Natural killer cell (primary cell): ENCODE measurements at regions not wholly inside any gene's neighbourhood (a gene's known extent, or its start where the extent isn't known, plus 50 kb on each side); places are given as distances from the start of the nearest gene placed in this dataset.
A peak's percentile ranks its signal among the peaks of the same experiment; 100 is the strongest.

Experiments used
- ATAC-seq, 3 donors: fragments of 150-1000 bp in 2 of 3; fragments of 200-7000 bp in 1 of 3; cut with Tn5 transposase; 1 replicate in 1 of 3; 2 replicates in 2 of 3; pipeline ENCODE4 v1.10.0; 2021; ENCODE audit warnings: mild to moderate bottlenecking in 2 of 3, moderate library complexity in 2 of 3
- DNase-seq, 2 donors: peaks; one replicate each; pipeline versions ENCODE4 v3.0.0 to v3.0.0-alpha.2; 2013 to 2021; ENCODE audit warnings: mixed read lengths in 1 of 2
- H3K27ac ChIP-seq: one replicate; pipeline ENCODE4 v1.5.1; 2013; ENCODE audit warnings: mild to moderate bottlenecking, low read length
- H3K27me3 ChIP-seq: one replicate; pipeline ENCODE4 v1.6.1; 2013; ENCODE audit warnings: low read length; ENCODE audit not compliant: control insufficient read depth, insufficient read depth
- H3K36me3 ChIP-seq: one replicate; pipeline ENCODE4 v1.6.1; 2013; ENCODE audit warnings: low read length; ENCODE audit not compliant: control insufficient read depth, insufficient read depth
- H3K4me1 ChIP-seq: one replicate; pipeline ENCODE4 v1.6.1; 2013; ENCODE audit warnings: low read length; ENCODE audit not compliant: control insufficient read depth, insufficient read depth
- H3K4me3 ChIP-seq: one replicate; pipeline ENCODE4 v1.5.1; 2013; ENCODE audit warnings: low read length
- H3K9me3 ChIP-seq: one replicate; pipeline ENCODE4 v1.6.1; 2013; ENCODE audit warnings: low read length; ENCODE audit not compliant: control insufficient read depth, insufficient read depth
- H3K27ac Mint-ChIP-seq, 2 donors: one replicate each; pipeline ENCODE4 v1.8.0; 2022; ENCODE audit warnings: mild to moderate bottlenecking in 2 of 2, mixed read lengths in 2 of 2, moderate library complexity in 1 of 2
- H3K27me3 Mint-ChIP-seq, 2 donors: one replicate each; pipeline ENCODE4 v1.8.0; 2022; ENCODE audit warnings: low read depth in 2 of 2, mixed read lengths in 2 of 2
- H3K36me3 Mint-ChIP-seq: one replicate; pipeline ENCODE4 v1.8.0; 2022; ENCODE audit warnings: mixed read lengths
- H3K4me1 Mint-ChIP-seq, 2 donors: one replicate each; pipeline ENCODE4 v1.8.0; 2022; ENCODE audit warnings: mixed read lengths in 2 of 2
- H3K4me3 Mint-ChIP-seq: one replicate; pipeline ENCODE4 v1.8.0; 2022; ENCODE audit warnings: mild to moderate bottlenecking, moderate library complexity, mixed read lengths
- H3K9me3 Mint-ChIP-seq, 2 donors: one replicate each; pipeline ENCODE4 v1.8.0; 2022; ENCODE audit warnings: mixed read lengths in 2 of 2
- WGBS: methylation state at CpG from one replicate; pipeline ENCODE4 v1.1.7; 2013; ENCODE audit warnings: missing lambda C conversion rate; ENCODE audit not compliant: insufficient coverage; 5-methylcytosine and 5-hydroxymethylcytosine counted together
- intact Hi-C: fragments of 100-400 bp; cut with micrococcal nuclease; formaldehyde crosslinking; loops from one replicate; pipeline ENCODE4 v1.14.2; 2022
- TF ChIP-seq, protein P1 (sequence below): fragments of 200-600 bp; IDR thresholded peaks from one replicate; pipeline ENCODE4 v1.8.0; 2022; ENCODE audit warnings: antibody characterized with exemption

DNA sequence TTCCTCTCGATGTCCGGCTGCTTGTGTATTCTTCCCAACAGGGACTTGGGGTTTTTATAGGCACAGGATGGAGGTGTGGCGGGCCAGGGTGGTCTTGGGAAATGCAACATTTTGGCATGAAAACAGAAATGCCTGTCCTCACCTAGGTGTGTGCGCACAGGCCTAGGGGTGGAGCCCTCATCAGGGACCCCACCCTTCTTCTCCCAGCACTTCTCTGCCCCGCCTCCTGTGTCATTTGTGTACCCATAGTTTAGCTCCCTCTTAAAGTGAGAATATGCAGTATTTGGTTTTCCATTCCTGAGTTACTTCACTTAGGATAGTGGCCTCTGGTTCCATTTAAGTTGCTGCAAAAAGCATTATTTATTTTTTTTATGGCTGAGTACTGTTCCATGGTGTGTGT is 90.2 kb upstream of the ITGB1 start:
- H3K4me3 ChIP-seq, result no peak overlapping the region
- ATAC-seq (no peak), DNase-seq (no peak)
- no peaks in the 10 kb centered on the region for H3K27me3 ChIP-seq
- TF ChIP-seq, protein P1, sequence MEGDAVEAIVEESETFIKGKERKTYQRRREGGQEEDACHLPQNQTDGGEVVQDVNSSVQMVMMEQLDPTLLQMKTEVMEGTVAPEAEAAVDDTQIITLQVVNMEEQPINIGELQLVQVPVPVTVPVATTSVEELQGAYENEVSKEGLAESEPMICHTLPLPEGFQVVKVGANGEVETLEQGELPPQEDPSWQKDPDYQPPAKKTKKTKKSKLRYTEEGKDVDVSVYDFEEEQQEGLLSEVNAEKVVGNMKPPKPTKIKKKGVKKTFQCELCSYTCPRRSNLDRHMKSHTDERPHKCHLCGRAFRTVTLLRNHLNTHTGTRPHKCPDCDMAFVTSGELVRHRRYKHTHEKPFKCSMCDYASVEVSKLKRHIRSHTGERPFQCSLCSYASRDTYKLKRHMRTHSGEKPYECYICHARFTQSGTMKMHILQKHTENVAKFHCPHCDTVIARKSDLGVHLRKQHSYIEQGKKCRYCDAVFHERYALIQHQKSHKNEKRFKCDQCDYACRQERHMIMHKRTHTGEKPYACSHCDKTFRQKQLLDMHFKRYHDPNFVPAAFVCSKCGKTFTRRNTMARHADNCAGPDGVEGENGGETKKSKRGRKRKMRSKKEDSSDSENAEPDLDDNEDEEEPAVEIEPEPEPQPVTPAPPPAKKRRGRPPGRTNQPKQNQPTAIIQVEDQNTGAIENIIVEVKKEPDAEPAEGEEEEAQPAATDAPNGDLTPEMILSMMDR, result no peak
- WGBS, result 97% methylated on average over 4 of the region's 5 CpGs
- Mint-ChIP-seq H3K27me3 (no peaks in the 10 kb centered on the region), H3K9me3 (no peaks in the 10 kb centered on the region), H3K4me1 (peaks cover 31 to 34% of the 10 kb centered on the region in 2 donors), H3K4me3 (no peak overlapping the region), H3K27ac (no peak overlapping the region), H3K36me3 (no peaks in the 10 kb centered on the region)
- H3K27ac ChIP-seq, result no peak overlapping the region
- intact Hi-C loops, result loop anchor here (5.0 kb wide), 1 partner anchor 109 kb away; no protein-coding TSS in a partner anchor
- H3K4me1 ChIP-seq, result peaks cover 16% of the 10 kb centered on the region
- no peaks in the 10 kb centered on the region for H3K36me3 ChIP-seq
- H3K9me3 ChIP-seq, result no peaks in the 10 kb centered on the region

DNA sequence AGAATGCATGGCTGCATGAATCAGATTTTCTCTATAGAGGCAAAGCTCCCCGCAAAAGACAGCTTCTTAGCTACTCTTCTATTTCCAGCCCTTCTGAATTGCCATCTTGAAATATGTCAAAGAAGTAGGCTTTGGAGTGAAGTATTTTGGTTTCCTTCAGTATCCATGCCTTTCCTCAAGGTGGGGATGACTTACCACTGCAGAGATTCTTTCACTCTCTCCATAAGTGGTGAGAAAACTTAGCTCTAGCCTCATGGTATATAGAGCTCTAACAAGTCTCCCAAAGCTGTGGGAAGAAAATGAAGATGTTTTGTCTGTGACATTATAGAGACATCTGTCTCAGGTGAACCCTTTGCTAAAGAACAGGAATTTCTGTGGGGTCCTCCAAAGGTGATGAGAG is 89.6 kb upstream of the ITGB1 start:
- Histone ChIP-seq H3K27ac (no peak overlapping the region), H3K4me1 (peaks cover 16% of the 10 kb centered on the region), H3K36me3 (no peaks in the 10 kb centered on the region), H3K4me3 (no peak overlapping the region), H3K27me3 (no peaks in the 10 kb centered on the region), H3K9me3 (no peaks in the 10 kb centered on the region)
- Mint-ChIP-seq H3K9me3 (no peaks in the 10 kb centered on the region), H3K27ac (peak overlapping the region in 1 of 2 donors; percentile 56), H3K36me3 (no peaks in the 10 kb centered on the region), H3K27me3 (no peaks in the 10 kb centered on the region), H3K4me1 (peaks cover 31 to 34% of the 10 kb centered on the region in 2 donors), H3K4me3 (no peak overlapping the region)
- intact Hi-C loops, result loop anchor here (5.0 kb wide), 1 partner anchor 110 kb away; no protein-coding TSS in a partner anchor
- no peak for ATAC-seq
- TF ChIP-seq, protein P1, result no peak
- no CpG with 5 or more reads among the region's 1 CpG for WGBS
- no peak for DNase-seq

DNA sequence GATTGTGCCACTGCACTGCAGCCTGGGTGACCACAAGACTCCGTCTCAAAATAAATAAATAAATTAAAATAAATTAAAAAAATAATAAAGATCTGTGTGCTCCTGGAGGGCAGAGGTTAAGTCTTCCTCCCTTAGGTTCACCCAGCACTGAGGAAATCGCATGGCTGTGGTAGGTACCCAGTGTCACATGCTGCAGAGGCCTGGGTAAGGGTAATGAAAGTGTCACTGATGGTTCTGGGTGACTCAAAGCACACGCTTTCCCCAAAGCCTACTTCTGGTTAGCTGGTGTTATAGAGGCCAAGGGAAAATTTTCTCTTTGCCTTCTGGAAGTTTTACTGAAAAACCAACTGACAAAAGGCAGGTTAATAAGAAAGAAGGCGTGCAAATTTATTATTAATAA is 88.8 kb upstream of the ITGB1 start:
- intact Hi-C loops, result loop anchor here (5.0 kb wide), 1 partner anchor 111 kb away; no protein-coding TSS in a partner anchor
- DNase-seq (peak in 1 of 2 donors; percentile 19), ATAC-seq (peak; percentile 68 to 77 (median 72))
- Mint-ChIP-seq H3K9me3 (no peaks in the 10 kb centered on the region), H3K4me1 (peaks cover 31 to 34% of the 10 kb centered on the region in 2 donors), H3K36me3 (no peaks in the 10 kb centered on the region), H3K4me3 (no peak overlapping the region), H3K27ac (peak overlapping the region in 1 of 2 donors; percentile 56), H3K27me3 (no peaks in the 10 kb centered on the region)
- Histone ChIP-seq H3K4me1 (peaks cover 16% of the 10 kb centered on the region), H3K27me3 (no peaks in the 10 kb centered on the region), H3K4me3 (no peak overlapping the region), H3K9me3 (no peaks in the 10 kb centered on the region), H3K36me3 (no peaks in the 10 kb centered on the region), H3K27ac (no peak overlapping the region)
- WGBS, result 57% methylated on average over 2 of the region's 4 CpGs
- TF ChIP-seq, protein P1, result no peak

DNA sequence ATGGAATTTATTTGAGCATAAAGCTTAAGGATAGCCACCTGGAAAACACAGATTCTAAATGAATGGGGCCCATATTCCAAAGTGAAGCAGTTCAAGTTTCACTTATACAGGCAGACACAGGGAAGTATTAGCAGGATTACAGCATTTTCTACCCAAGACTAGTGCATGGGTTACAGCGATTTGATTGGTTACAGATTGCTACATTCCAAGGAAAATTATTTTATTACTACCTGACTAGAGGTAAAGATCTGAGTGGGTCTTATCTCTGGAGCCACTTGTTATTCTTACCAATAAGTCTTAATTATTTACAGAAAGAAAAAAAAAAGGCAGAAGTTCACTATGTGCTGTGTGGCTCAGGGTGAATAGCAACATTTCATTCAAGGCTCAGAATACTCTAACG is 87.4 kb upstream of the ITGB1 start:
- Histone ChIP-seq H3K4me1 (peaks cover 15% of the 10 kb centered on the region), H3K4me3 (no peak overlapping the region), H3K9me3 (no peaks in the 10 kb centered on the region), H3K27ac (no peak overlapping the region), H3K36me3 (no peaks in the 10 kb centered on the region), H3K27me3 (no peaks in the 10 kb centered on the region)
- no peaks in the 10 kb centered on the region for H3K9me3 Mint-ChIP-seq
- WGBS, result 97% methylated on average over 1 of the region's 2 CpGs
- TF ChIP-seq, protein P1, result no peak
- intact Hi-C loops, result loop anchor here (5.0 kb wide), 1 partner anchor 112 kb away; no protein-coding TSS in a partner anchor
- DNase-seq, result no peak
- H3K27me3 Mint-ChIP-seq, result peaks cover 0 to 3% of the 10 kb centered on the region in 2 donors
- ATAC-seq, result no peak
- no peak overlapping the region for H3K4me3 Mint-ChIP-seq
- no peaks in the 10 kb centered on the region for H3K36me3 Mint-ChIP-seq
- H3K4me1 Mint-ChIP-seq, result peaks cover 17 to 21% of the 10 kb centered on the region in 2 donors
- H3K27ac Mint-ChIP-seq, result no peak overlapping the region
